SU-DHL-6 (cell line): ENCODE measurements at regions not wholly inside any gene's neighbourhood (a gene's known extent, or its start where the extent isn't known, plus 50 kb on each side); places are given as distances from the start of the nearest gene placed in this dataset.

Source experiments
- CTCF ChIP-seq: fragments of 200-600 bp; sonication (generic); IDR thresholded peaks from one replicate; pipeline ENCODE4 v1.5.1; 2017; ENCODE audit warnings: antibody characterized with exemption, mild to moderate bottlenecking, low read length, moderate library complexity; ENCODE audit not compliant: insufficient read depth, poor library complexity, severe bottlenecking
- EZH2phosphoT487 ChIP-seq: fragments of 200-600 bp; sonication (generic), shearing (Covaris generic); conservative IDR thresholded peaks from 2 replicates; pipeline ENCODE4 v1.6.1; 2018; ENCODE audit warnings: mild to moderate bottlenecking, antibody characterized with exemption, low read length, moderate library complexity, mixed read lengths

- TF ChIP-seq CTCF (no peak), EZH2phosphoT487 (no peak)
Observed at GRCh38 chr4:29319663-29320340, 1400.4 kb upstream of the PCDH7 start.
